Activated CD8-positive, alpha-beta T cell treated with anti-CD3 and anti-CD28 coated beads, Interleukin-2, amount 10 ng/mL, durations not matched to agents 7 days and 5 days (primary cell): ENCODE measurements at regions not wholly inside any gene's neighbourhood (a gene's known extent, or its start where the extent isn't known, plus 50 kb on each side); places are given as distances from the start of the nearest gene placed in this dataset.

Experiments
- ATAC-seq: fragments of 150-1000 bp; cut with Tn5 transposase; one replicate; pipeline ENCODE4 v1.10.0; 2021; ENCODE audit warnings: moderate library complexity
- CTCF ChIA-PET: fragments of 350-600 bp; sonication (Branson Sonifier 250); formaldehyde crosslinking; loops from one replicate; lab custom pipeline; 2021; ENCODE audit warnings: antibody characterized with exemption; lab: Charles Lee
- POLR2A ChIA-PET: fragments of 350-600 bp; sonication (Branson Sonifier 250); formaldehyde crosslinking; loops from one replicate; lab custom pipeline; 2021; ENCODE audit warnings: antibody characterized with exemption; lab: Charles Lee
- DNase-seq: peaks from one replicate; pipeline ENCODE4 v3.0.0-alpha.2; 2020
- H3K27ac Mint-ChIP-seq: one replicate; pipeline ENCODE4 v1.8.0; 2021; ENCODE audit warnings: mild to moderate bottlenecking, mixed read lengths
- H3K27me3 Mint-ChIP-seq: one replicate; pipeline ENCODE4 v1.8.0; 2021; ENCODE audit warnings: low read depth, mixed read lengths
- H3K36me3 Mint-ChIP-seq: one replicate; pipeline ENCODE4 v1.8.0; 2021; ENCODE audit warnings: low read depth, mixed read lengths
- H3K4me1 Mint-ChIP-seq: one replicate; pipeline ENCODE4 v1.8.0; 2021; ENCODE audit warnings: low read depth, mixed read lengths
- H3K4me3 Mint-ChIP-seq: one replicate; pipeline ENCODE4 v1.8.0; 2021; ENCODE audit warnings: mild to moderate bottlenecking, mixed read lengths
- H3K9me3 Mint-ChIP-seq: one replicate; pipeline ENCODE4 v1.8.0; 2022; ENCODE audit warnings: mixed read lengths; ENCODE audit not compliant: insufficient read depth

DNA sequence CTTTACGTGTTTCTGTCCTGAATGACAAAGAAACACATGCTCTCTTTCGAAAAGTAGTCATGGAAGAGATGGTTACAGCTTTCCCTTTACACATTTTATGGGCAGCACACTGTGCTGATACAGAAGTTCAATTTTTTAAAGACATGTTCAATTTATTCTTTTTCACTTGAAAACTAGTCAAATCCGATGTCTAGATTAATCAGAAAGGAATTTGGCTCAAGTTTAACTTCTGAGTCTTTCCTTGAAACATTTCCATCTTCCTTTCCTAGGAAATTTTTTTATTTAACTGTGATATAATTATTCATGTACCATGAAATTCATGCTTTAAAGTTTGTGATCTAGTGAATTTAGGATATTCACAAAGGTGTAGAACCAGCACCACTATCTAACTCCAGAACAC is 360.1 kb downstream of the TNS3 start:
- CTCF ChIA-PET = interaction anchor here (1.7 kb wide), 1 partner anchor 32 kb away, joined by 4 read pairs; no protein-coding TSS in a partner anchor
- H3K4me1 Mint-ChIP-seq = peaks cover 26% of the 10 kb centered on the region
- DNase-seq = no peak
- no peaks in the 10 kb centered on the region for H3K27me3 Mint-ChIP-seq
- H3K27ac Mint-ChIP-seq = no peak overlapping the region
- ATAC-seq = no peak
- no peaks in the 10 kb centered on the region for H3K9me3 Mint-ChIP-seq
- H3K4me3 Mint-ChIP-seq = no peak overlapping the region
- no peaks in the 10 kb centered on the region for H3K36me3 Mint-ChIP-seq
- POLR2A ChIA-PET = no interaction called here

DNA sequence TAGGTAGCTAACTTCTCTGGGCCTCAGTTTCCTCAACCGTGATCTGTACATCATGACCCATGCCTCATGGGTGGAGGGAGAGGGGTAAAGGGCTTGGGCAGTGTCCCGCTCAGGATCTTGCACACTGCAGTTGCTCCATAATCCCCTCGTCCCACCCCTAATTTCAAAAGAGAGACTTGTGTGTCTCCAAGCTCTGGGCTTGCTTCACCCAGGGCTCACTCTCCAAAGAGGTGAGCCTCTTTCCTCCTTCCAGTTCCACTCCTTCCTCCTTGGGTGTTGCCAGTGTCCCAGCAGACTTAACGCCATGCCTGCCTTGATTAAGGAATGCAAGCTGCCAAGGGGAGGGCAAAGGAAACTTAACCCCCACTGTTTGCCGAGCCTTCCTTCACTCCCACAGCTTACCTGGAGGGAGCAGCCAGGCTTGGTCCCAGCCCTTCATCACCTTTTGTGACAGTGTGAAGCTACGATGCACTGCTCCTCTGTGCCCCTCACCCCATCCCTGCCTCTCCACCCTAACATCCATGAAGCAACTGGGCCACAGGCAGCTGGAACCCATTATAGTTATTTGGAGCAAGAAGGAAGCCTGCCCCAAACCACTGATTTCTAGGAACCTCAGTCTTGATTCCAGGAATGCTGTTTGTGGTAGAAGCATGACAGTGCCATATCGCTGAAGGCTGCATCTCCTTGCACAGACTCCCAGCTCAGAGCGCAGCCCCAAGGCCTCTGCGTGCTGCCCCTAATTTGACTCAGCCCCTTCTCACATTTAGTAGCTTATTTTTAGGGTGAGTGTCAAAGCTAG is 363.3 kb downstream of the TNS3 start:
- POLR2A ChIA-PET = no interaction called here
- Mint-ChIP-seq H3K27me3 (no peaks in the 10 kb centered on the region), H3K4me1 (peaks cover 22% of the 10 kb centered on the region), H3K36me3 (no peaks in the 10 kb centered on the region), H3K27ac (no peak overlapping the region), H3K9me3 (no peaks in the 10 kb centered on the region), H3K4me3 (no peak overlapping the region)
- DNase-seq (no peak), ATAC-seq (no peak)
- CTCF ChIA-PET = no interaction called here

DNA sequence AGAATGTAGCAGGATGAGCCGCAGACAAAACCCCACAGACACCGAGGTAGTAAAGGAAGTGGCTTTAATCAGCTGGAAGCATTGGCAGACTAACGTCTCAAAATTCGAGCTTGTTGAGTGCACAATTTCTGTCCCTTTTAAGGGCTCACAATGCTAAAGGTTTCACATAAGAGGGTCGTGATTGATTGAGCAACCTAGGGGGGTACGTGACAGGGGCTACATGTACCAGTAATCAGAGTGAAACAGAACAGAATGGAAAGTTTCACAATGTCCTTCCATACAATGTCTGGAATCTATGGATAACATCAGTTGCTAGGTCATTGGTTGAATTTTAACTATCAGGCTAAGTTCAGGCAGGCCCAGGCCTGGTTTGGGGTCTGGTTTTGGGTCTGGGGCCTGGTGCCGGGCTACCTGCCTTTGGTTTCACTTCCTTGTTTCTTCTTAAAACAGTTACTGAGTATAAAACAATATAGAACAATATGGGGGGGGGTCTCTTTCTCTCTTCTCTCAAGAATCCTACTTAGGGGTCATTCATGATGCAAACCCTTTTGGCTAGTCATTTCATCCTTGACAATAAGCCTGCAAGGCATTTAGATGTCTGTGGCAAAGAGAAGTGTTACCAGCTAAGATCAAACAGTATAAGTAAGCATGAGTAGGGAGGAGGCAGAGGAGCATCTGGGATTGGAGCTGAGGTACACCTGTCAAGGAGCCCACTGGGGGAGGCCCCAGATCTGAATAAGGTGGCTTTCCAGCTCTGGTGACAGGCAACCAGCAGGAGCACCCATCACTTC is 364.1 kb downstream of the TNS3 start:
- DNase-seq = no peak
- H3K27ac Mint-ChIP-seq = no peak overlapping the region
- ChIA-PET CTCF (no interaction called here), POLR2A (no interaction called here)
- no peak for ATAC-seq
- no peaks in the 10 kb centered on the region for H3K36me3 Mint-ChIP-seq
- peaks cover 22% of the 10 kb centered on the region for H3K4me1 Mint-ChIP-seq
- H3K9me3 Mint-ChIP-seq = no peaks in the 10 kb centered on the region
- no peaks in the 10 kb centered on the region for H3K27me3 Mint-ChIP-seq
- H3K4me3 Mint-ChIP-seq = no peak overlapping the region

DNA sequence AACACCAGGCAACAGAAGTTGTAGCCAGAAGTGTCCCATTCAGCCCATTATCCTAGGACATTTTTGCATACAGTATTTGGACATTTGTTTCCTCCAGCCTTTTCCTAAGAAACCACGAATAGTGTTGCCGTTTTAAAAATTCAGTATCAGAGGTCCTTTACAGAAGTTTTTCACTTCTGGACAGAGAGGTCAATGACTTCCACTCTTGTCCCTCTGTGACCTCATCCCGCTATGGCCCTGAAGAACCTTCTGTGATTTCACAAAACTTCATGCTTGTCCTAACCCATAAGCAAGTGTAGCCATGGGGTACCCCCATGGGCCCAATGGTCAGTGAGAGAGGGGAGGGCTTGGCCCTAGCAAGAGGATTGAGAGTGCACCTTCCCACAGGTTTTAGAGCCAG is 364.8 kb downstream of the TNS3 start:
- Mint-ChIP-seq H3K4me1 (peaks cover 22% of the 10 kb centered on the region), H3K27ac (no peak overlapping the region), H3K9me3 (no peaks in the 10 kb centered on the region), H3K27me3 (no peaks in the 10 kb centered on the region), H3K4me3 (no peak overlapping the region), H3K36me3 (no peaks in the 10 kb centered on the region)
- ChIA-PET CTCF (no interaction called here), POLR2A (no interaction called here)
- no peak for DNase-seq
- no peak for ATAC-seq

DNA sequence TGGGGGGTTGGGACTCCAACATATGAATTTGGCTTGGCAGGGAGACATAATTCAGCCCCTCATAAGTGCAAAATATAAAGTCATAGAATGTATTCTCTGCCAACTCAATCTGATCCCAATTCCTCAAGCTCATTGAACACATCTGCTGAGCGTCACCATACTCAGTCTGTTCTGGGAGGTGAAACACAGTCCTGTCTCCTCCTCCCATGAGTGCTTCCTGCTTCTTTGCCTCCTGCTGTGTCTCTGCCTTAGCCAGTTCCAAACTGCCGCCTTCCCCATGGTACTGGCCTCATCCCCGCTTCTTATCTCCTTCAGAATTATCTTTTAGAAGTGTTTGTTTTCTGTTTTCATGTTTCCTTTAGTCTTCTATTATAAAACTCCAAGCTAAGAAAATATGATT is 365.5 kb downstream of the TNS3 start:
- DNase-seq (no peak), ATAC-seq (no peak)
- peaks cover 2% of the 10 kb centered on the region for H3K27me3 Mint-ChIP-seq
- no peak overlapping the region for H3K27ac Mint-ChIP-seq
- CTCF ChIA-PET = no interaction called here
- POLR2A ChIA-PET = no interaction called here
- peaks cover 22% of the 10 kb centered on the region for H3K4me1 Mint-ChIP-seq
- no peaks in the 10 kb centered on the region for H3K36me3 Mint-ChIP-seq
- H3K9me3 Mint-ChIP-seq = no peaks in the 10 kb centered on the region
- H3K4me3 Mint-ChIP-seq = no peak overlapping the region

DNA sequence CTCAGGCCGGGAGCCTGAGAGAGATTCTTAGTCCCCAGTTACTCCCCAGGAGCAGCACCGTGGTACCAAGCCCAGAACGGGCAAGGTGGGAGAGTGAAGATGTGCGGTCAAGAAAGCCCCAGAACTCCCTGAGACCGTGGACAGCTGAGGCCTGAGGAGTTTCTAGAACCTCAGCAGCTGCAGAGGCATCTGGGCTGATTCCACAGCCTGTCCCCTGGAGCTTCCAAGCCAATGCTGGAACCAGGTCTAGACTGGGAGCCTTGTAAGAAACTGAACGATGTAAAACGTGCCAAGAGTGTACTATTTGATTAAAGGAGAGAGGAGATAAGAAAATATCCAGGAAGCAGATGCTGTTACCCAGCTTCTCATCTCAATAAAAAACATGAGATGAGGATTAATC is 366.3 kb downstream of the TNS3 start:
- ATAC-seq (no peak), DNase-seq (no peak)
- ChIA-PET CTCF (no interaction called here), POLR2A (no interaction called here)
- Mint-ChIP-seq H3K4me3 (no peak overlapping the region), H3K27me3 (peaks cover 4% of the 10 kb centered on the region), H3K27ac (no peak overlapping the region), H3K4me1 (peaks cover 22% of the 10 kb centered on the region), H3K9me3 (no peaks in the 10 kb centered on the region), H3K36me3 (no peaks in the 10 kb centered on the region)

DNA sequence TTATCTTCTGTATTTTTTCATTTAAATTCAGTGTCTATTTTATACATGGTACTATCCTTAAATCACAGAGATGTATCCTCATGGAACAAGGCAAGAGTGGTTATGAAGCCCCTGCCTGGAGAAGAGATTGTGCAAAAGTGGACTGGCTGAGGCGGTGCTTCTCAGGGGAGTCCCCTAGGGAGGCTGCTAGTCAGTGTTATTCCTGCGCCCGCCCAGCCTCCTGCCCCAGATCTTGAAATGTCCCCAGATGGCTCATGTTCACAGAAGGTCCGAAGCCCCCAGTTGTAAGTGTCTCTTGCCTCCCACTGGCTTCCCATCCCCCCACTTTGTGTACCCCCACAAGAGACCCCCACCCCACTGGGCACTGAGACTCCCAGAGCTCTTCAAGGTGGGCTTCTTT is 366.9 kb downstream of the TNS3 start:
- peaks cover 4% of the 10 kb centered on the region for H3K27me3 Mint-ChIP-seq
- no peak overlapping the region for H3K27ac Mint-ChIP-seq
- ATAC-seq = no peak
- ChIA-PET CTCF (no interaction called here), POLR2A (no interaction called here)
- peaks cover 22% of the 10 kb centered on the region for H3K4me1 Mint-ChIP-seq
- no peak overlapping the region for H3K4me3 Mint-ChIP-seq
- H3K36me3 Mint-ChIP-seq = no peaks in the 10 kb centered on the region
- no peak for DNase-seq
- H3K9me3 Mint-ChIP-seq = no peaks in the 10 kb centered on the region

DNA sequence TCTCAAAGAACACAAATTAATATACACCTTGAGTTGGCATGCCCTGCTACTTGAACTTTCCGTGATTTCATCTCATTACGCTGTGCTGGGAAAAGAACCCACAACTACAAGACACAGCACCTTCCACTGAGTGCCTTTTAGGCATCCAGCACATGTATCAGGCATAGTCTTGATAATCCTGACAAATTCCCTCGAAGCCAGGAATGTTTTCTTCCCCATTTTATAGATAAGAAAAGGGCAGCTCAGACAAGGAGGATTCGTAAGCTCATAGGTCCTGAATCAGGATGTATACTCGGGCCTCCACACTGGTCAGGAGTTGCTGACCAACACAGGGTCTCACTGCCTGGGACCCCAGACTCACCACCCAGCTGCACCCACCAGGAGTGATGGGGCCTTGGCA is 368.6 kb downstream of the TNS3 start:
- DNase-seq (no peak), ATAC-seq (no peak)
- peaks cover 4% of the 10 kb centered on the region for H3K27me3 Mint-ChIP-seq
- ChIA-PET CTCF (no interaction called here), POLR2A (no interaction called here)
- no peak overlapping the region for H3K27ac Mint-ChIP-seq
- H3K4me3 Mint-ChIP-seq = no peak overlapping the region
- no peaks in the 10 kb centered on the region for H3K9me3 Mint-ChIP-seq
- peaks cover 13% of the 10 kb centered on the region for H3K4me1 Mint-ChIP-seq
- no peaks in the 10 kb centered on the region for H3K36me3 Mint-ChIP-seq

DNA sequence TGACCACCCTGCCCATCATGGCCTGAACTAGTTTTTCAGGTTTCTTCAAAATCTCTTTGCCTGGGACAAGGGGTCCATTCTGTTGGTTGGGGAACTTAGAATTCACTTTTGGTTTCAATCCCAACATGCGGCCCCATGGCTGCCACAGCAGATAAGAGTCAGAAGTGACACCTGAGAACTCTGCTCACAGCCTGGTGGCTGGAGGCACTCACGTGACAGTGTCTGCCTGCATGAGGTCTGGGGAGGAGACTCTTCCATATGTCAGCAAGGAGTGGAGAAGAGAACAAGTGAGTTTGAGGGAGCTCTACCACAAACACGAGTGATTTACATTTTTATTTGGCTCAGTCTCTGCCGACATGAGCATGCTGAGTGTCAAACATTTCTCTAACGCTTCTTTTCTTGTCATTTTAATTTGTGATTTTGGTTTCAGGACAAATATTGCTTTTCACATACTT is 370.4 kb downstream of the TNS3 start:
- ChIA-PET POLR2A (no interaction called here), CTCF (no interaction called here)
- H3K27me3 Mint-ChIP-seq = peaks cover 4% of the 10 kb centered on the region
- no peak overlapping the region for H3K4me3 Mint-ChIP-seq
- no peaks in the 10 kb centered on the region for H3K9me3 Mint-ChIP-seq
- H3K36me3 Mint-ChIP-seq = no peaks in the 10 kb centered on the region
- H3K27ac Mint-ChIP-seq = no peak overlapping the region
- ATAC-seq (no peak), DNase-seq (no peak)
- no peaks in the 10 kb centered on the region for H3K4me1 Mint-ChIP-seq

DNA sequence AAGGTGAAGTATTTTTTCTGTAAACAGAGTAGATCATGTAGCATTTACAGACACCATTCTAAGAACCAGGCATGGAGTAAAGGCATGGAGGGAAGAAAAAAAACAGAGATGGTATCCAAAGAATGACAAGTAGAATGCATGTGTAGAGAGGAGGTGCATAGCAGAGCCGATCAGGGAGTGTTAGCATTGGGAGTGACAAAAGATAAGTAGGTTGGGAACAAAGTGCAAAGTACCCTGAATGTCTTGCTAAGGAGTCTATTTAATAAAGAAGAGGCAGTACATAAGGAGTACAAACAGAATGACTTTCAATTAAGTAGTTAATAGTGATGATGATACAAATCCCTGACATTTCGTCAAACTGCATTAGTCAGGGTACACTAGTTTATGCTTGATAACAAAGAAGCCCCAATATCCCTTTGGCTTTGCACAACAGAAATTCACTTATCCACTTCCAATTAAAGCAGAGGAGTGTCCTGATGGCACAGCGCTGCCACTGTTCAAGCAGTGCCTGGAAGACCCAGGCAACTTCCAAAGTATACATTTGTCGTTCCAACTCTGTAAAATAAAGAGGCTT is 371.5 kb downstream of the TNS3 start:
- H3K4me1 Mint-ChIP-seq = no peaks in the 10 kb centered on the region
- ChIA-PET CTCF (no interaction called here), POLR2A (no interaction called here)
- no peak for ATAC-seq
- no peak overlapping the region for H3K27ac Mint-ChIP-seq
- no peaks in the 10 kb centered on the region for H3K36me3 Mint-ChIP-seq
- peaks cover 4% of the 10 kb centered on the region for H3K27me3 Mint-ChIP-seq
- H3K4me3 Mint-ChIP-seq = no peak overlapping the region
- no peak for DNase-seq
- no peaks in the 10 kb centered on the region for H3K9me3 Mint-ChIP-seq

DNA sequence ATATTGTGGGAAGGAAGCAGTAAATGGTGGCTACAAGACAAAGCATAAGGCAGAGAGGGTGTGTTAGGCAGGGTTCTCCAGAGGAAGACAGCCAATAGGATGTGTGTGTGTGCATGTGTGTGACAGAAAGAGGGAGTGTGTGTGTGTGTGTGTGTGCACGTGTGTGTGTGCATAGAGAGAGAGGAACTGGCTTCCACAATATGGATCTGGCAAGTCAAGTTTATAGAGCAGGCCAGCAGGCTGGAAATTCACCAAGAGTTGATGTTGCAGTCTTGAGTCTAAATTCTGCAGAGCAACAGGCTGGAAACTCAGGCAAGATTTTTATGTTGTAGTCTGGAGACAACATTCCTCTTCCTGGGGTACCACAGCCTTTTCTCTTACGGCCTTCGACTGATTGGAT is 374.0 kb downstream of the TNS3 start:
- no peak overlapping the region for H3K27ac Mint-ChIP-seq
- CTCF ChIA-PET = no interaction called here
- no peaks in the 10 kb centered on the region for H3K36me3 Mint-ChIP-seq
- H3K4me1 Mint-ChIP-seq = no peaks in the 10 kb centered on the region
- POLR2A ChIA-PET = no interaction called here
- ATAC-seq (no peak), DNase-seq (no peak)
- peaks cover 7% of the 10 kb centered on the region for H3K27me3 Mint-ChIP-seq
- no peak overlapping the region for H3K4me3 Mint-ChIP-seq
- H3K9me3 Mint-ChIP-seq = no peaks in the 10 kb centered on the region

DNA sequence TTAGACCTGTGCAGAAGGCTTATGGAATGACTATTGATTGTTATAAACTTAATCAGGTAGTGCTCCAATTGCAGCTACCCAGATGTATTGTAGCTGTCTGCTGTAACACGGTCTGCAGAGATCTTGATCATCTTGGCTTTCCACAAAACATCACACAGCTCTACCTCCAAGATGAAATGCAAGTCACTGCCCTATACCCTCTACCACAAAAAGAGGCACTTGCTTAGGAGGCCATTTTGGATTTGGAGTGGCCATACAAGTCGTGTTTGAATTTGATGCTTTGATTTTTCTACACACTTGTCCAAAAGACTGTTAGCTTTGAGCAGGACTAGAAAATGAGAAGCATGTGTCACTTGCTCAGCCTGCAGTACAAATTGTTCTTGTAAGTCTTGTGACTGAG is 377.2 kb downstream of the TNS3 start:
- H3K4me3 Mint-ChIP-seq = no peak overlapping the region
- CTCF ChIA-PET = no interaction called here
- no peaks in the 10 kb centered on the region for H3K9me3 Mint-ChIP-seq
- ATAC-seq (no peak), DNase-seq (no peak)
- POLR2A ChIA-PET = no interaction called here
- H3K4me1 Mint-ChIP-seq = no peaks in the 10 kb centered on the region
- H3K27me3 Mint-ChIP-seq = peaks cover 4% of the 10 kb centered on the region
- H3K36me3 Mint-ChIP-seq = no peaks in the 10 kb centered on the region
- no peak overlapping the region for H3K27ac Mint-ChIP-seq
